ENCODE measurements at regions not wholly inside any gene's neighbourhood (a gene's known extent, or its start where the extent isn't known, plus 50 kb on each side); places are given as distances from the start of the nearest gene placed in this dataset.

DNA sequence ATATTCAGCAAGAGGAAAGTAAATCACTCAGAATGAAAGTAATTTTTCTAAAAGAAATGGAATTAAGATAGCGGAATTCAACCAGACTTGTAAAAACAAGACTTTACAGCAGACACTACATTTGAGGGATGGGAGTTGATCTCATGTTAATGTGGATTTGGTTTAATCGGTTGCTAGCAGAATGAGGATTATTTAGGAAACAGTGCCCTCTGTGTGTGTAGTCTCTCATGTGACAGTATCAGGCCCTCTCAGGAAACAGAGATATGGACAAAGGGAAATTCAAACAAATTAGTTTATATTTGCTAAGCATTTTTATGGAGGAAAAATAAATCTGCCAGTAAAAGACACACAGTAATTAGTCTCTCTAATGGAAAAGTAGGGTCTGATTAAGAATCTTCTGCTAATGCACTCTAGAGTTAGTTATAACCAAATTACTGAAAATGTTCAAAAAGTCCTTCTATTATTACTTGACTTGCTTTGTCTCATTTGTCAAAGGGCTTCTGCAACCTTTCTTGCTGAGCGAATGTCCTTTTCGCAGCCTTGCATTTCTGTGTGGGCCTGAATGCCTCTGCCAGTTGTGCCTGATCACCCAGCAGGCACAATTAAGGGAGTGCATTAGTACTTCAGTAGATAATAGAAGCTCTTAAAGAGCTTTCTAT is 1282.3 kb upstream of the TENM3 start:
- TF ChIP-seq, protein P1, sequence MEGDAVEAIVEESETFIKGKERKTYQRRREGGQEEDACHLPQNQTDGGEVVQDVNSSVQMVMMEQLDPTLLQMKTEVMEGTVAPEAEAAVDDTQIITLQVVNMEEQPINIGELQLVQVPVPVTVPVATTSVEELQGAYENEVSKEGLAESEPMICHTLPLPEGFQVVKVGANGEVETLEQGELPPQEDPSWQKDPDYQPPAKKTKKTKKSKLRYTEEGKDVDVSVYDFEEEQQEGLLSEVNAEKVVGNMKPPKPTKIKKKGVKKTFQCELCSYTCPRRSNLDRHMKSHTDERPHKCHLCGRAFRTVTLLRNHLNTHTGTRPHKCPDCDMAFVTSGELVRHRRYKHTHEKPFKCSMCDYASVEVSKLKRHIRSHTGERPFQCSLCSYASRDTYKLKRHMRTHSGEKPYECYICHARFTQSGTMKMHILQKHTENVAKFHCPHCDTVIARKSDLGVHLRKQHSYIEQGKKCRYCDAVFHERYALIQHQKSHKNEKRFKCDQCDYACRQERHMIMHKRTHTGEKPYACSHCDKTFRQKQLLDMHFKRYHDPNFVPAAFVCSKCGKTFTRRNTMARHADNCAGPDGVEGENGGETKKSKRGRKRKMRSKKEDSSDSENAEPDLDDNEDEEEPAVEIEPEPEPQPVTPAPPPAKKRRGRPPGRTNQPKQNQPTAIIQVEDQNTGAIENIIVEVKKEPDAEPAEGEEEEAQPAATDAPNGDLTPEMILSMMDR (IDR thresholded peaks at IDR 0.05): no peak
- TF ChIP-seq POLR2A (IDR thresholded peaks at IDR 0.05; ENCODE audit: low read depth): no peak

Data from esophagus muscularis mucosa (tissue), 3 donors.